ENCODE measurements at regions not wholly inside any gene's neighbourhood (a gene's known extent, or its start where the extent isn't known, plus 50 kb on each side); places are given as distances from the start of the nearest gene placed in this dataset.

DNA sequence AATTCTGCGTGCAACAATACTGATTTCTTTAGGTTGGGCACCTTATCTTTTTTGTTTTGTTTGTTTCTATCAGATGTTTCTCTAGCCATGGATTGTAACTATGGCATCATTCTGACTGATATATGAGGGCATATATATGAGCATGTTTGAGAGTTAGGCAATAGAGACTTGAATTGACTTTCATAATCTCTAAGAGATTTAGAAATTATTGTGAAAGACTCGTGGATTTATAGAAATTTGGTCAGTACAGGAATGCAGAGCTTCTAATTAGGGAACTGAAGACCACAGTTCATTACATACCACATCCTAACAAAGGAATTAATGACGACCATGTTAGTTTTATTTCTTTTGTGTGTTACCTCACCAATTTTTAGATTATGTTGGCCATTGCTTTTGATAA is 546.0 kb upstream of the GRAMD2B start:
- H3K4me3 ChIP-seq (replicated peaks; ENCODE audit: low read depth, low read length) = no peak overlapping the region
- no peak for DNase-seq (ENCODE audit: extremely low read depth, low read depth)
- TF ChIP-seq, protein P1, sequence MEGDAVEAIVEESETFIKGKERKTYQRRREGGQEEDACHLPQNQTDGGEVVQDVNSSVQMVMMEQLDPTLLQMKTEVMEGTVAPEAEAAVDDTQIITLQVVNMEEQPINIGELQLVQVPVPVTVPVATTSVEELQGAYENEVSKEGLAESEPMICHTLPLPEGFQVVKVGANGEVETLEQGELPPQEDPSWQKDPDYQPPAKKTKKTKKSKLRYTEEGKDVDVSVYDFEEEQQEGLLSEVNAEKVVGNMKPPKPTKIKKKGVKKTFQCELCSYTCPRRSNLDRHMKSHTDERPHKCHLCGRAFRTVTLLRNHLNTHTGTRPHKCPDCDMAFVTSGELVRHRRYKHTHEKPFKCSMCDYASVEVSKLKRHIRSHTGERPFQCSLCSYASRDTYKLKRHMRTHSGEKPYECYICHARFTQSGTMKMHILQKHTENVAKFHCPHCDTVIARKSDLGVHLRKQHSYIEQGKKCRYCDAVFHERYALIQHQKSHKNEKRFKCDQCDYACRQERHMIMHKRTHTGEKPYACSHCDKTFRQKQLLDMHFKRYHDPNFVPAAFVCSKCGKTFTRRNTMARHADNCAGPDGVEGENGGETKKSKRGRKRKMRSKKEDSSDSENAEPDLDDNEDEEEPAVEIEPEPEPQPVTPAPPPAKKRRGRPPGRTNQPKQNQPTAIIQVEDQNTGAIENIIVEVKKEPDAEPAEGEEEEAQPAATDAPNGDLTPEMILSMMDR (IDR thresholded peaks at IDR 0.05; ENCODE audit: low read depth, low read length, missing control alignments) = no peak

DNA sequence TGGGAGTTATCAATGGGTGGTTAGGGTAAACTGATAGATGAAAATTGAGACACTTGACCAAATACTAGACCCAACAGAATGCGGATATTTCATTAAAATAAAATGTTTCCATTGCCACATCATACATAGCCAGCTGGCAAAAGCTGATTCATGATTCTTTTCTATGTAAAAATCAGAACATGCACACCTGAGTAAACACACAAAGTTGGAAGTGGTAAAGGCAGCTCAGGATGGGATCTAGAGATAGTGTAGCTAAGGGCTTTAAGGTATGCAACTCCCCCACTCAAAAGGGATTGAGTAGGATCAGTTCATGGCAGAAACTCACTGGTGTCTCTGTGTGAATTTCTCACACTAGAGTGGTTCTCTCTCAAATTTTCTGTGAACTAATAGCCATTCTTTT is 541.1 kb upstream of the GRAMD2B start:
- TF ChIP-seq, protein P1 (IDR thresholded peaks at IDR 0.05; ENCODE audit: low read depth, low read length, missing control alignments) = no peak
- H3K4me3 ChIP-seq (replicated peaks; ENCODE audit: low read depth, low read length) = no peak overlapping the region
- DNase-seq (ENCODE audit: extremely low read depth, low read depth) = no peak

DNA sequence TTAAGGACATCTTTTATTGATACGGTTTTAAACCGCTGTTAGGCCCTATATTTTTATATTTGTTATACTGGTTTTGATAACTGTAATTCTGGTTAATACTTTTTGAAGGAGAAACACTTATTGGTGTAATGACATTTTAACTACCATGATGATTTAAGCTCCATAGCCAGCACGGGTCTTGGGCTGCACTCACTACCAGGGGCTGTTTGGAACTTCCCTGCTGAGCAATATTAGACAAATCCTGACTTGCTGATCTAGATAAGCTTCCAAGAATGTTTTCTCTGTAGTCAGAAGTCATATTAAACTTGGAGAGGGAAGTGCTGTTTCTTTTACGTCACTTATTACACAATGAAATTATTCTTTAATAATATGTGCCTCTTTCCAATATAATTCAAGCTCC is 540.0 kb upstream of the GRAMD2B start:
- no peak for DNase-seq (ENCODE audit: extremely low read depth, low read depth)
- no peak overlapping the region for H3K4me3 ChIP-seq (replicated peaks; ENCODE audit: low read depth, low read length)
- TF ChIP-seq, protein P1 (IDR thresholded peaks at IDR 0.05; ENCODE audit: low read depth, low read length, missing control alignments) = no peak

DNA sequence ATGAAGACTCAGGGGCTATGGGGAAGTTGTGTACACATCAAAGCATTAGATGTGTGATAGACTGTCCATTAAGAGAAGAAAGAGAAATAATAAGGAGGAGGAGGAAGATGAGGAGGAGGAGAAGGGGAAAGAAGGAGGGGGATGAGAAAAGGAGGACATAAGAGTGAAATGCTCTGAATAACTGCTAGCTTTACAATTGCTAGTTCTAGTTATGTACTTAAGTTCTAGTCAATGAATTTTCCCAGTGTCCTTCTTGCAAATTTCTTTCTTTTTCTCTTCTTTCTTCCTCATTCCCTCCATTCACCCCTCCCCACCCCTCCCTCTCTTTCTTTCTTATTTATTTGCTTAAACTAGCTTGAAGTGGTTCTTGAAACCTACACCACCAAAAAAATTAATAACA is 534.9 kb upstream of the GRAMD2B start:
- H3K4me3 ChIP-seq (replicated peaks; ENCODE audit: low read depth, low read length) = no peak overlapping the region
- TF ChIP-seq, protein P1 (IDR thresholded peaks at IDR 0.05; ENCODE audit: low read depth, low read length, missing control alignments) = no peak
- DNase-seq (ENCODE audit: extremely low read depth, low read depth) = no peak

DNA sequence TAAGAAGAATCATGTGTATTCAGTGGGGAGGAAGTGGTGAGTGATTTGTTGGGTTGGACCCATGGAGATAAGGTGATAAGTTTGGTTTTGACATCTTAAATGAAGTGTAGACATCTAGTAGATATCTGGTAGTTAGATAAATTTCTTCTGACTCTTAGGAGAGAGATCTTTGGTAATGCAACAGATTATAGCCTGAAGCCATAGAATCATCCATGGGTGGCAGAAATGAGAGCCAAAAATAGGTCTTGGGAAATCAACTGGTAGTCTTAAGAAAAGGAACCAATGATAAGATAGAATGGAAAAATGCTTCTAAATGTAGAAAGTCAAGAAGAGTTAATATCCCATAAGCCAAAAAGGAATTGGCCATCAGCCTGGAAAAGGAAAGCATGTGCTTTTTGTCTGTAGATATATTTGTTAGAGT is 532.7 kb upstream of the GRAMD2B start:
- no peak overlapping the region for H3K4me3 ChIP-seq (replicated peaks; ENCODE audit: low read depth, low read length)
- TF ChIP-seq, protein P1 (IDR thresholded peaks at IDR 0.05; ENCODE audit: low read depth, low read length, missing control alignments) = no peak
- DNase-seq (ENCODE audit: extremely low read depth, low read depth) = no peak

DNA sequence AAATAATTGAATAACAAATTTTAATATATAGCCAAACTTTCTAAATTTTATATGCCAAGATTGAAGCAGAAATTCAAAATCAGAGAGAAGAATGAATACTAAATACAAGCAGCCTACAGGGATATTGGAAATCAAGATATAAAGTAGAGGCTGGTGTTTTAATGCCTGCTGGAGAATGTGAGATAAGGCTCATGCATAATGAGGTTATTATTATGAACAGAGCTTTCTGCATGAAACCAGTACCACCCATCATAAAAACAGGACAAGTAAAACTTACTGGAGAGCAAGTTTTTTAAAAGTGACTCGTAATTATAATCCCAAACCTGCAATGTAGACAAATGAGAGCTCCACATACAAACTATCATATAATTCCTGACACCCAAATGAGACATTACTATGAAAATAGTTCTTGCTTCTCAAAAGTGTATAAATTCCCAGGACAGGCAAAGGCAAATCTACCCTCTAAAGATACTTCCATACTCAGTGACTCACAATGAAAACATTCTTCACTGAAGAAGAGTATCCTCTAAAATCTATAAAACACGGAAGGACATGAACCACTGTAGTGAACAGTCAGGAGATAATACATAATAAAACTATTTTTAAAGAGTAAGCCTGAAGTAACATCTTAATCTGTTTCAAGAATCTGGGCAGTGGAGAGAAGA is 532.0 kb upstream of the GRAMD2B start:
- TF ChIP-seq, protein P1 (IDR thresholded peaks at IDR 0.05; ENCODE audit: low read depth, low read length, missing control alignments) = no peak
- H3K4me3 ChIP-seq (replicated peaks; ENCODE audit: low read depth, low read length) = no peak overlapping the region
- DNase-seq (ENCODE audit: extremely low read depth, low read depth) = no peak

DNA sequence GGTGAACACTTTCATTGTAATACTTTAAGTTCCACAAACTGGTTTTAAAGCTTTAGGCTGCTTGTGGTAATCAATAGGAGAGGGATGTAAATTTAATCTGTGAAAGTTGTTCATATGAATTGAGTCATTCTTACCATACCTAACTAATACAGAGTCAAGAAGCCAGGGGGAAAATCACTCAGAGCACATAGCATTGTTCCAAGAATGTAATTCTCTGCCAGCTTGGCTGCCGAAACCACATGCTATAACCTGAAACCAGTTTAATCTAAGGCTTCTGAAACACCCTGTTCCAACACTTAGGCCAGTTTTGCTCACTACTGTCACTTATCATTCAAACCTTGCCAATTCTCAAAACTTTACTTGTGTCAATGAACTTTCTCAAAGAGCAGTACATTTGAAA is 528.8 kb upstream of the GRAMD2B start:
- no peak for DNase-seq (ENCODE audit: extremely low read depth, low read depth)
- TF ChIP-seq, protein P1 (IDR thresholded peaks at IDR 0.05; ENCODE audit: low read depth, low read length, missing control alignments) = no peak
- no peak overlapping the region for H3K4me3 ChIP-seq (replicated peaks; ENCODE audit: low read depth, low read length)
